ENCODE measurements at regions not wholly inside any gene's neighbourhood (a gene's known extent, or its start where the extent isn't known, plus 50 kb on each side); places are given as distances from the start of the nearest gene placed in this dataset.

DNA sequence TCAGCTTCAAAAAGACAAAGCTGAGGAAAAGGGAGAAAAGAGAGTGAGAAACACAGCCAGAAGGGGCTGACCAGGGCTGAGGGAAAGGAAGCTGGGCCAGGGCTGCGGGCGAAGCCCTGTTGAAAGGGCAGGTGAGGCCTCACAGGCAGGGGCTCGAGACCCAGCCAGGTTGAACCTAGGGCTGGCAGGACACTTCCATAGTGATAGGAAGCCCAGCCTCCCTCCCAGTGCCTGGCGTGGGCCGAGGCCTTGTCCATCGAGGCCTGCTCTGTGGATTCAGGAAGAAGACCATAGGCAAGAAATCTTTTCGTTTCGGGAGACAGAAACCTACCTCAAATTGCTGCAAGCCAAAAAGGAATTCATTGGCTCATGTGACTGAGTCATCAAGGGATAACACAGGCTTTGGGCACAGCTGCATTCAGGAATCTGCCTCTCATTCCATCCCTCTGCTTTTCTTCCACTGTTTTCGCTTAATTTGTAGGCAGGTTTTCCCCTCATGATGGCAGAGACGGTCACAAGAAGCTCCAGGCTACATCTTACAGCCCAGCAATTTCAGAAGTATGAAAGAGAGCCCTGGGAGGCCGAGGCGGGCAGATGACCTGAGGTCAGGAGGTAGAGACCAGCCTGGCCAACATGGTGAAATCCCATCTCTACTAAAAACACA, 311.1 kb upstream of the SULF2 start:
- TF ChIP-seq, protein P1, sequence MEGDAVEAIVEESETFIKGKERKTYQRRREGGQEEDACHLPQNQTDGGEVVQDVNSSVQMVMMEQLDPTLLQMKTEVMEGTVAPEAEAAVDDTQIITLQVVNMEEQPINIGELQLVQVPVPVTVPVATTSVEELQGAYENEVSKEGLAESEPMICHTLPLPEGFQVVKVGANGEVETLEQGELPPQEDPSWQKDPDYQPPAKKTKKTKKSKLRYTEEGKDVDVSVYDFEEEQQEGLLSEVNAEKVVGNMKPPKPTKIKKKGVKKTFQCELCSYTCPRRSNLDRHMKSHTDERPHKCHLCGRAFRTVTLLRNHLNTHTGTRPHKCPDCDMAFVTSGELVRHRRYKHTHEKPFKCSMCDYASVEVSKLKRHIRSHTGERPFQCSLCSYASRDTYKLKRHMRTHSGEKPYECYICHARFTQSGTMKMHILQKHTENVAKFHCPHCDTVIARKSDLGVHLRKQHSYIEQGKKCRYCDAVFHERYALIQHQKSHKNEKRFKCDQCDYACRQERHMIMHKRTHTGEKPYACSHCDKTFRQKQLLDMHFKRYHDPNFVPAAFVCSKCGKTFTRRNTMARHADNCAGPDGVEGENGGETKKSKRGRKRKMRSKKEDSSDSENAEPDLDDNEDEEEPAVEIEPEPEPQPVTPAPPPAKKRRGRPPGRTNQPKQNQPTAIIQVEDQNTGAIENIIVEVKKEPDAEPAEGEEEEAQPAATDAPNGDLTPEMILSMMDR (IDR thresholded peaks at IDR 0.05): no peak
- Histone ChIP-seq H3K4me1 (ENCODE audit: control insufficient read depth in 1 of 2, insufficient read depth in 2 of 2, low read length in 2 of 2) (no peaks in the 10 kb centered on the region), H4K20me1 (ENCODE audit: insufficient read depth, low read length) (no peaks in the 10 kb centered on the region), H3K27ac (ENCODE audit: low read depth in 1 of 2, low read length in 2 of 2) (no peak overlapping the region), H3K79me2 (ENCODE audit: insufficient read depth, low read length) (no peaks in the 10 kb centered on the region), H3K9ac (ENCODE audit: insufficient read depth, low read length, poor library complexity, severe bottlenecking) (no peak overlapping the region), H3K27me3 (ENCODE audit: control insufficient read depth in 2 of 2, insufficient read depth in 2 of 2, low read length in 2 of 2) (no peaks in the 10 kb centered on the region), H3K36me3 (replicated peaks in 1 of 2; ENCODE audit: control insufficient read depth in 1 of 2, insufficient read depth in 2 of 2, low read length in 2 of 2) (no peaks in the 10 kb centered on the region), H3K4me2 (replicated peaks; ENCODE audit: extremely low read depth, low read length, poor library complexity, severe bottlenecking) (no peak overlapping the region), H3K4me3 (replicated peaks in 1 of 3; ENCODE audit: low read depth in 2 of 3, low read length in 3 of 3) (no peak overlapping the region), H3K9me3 (replicated peaks in 1 of 2; ENCODE audit: control insufficient read depth in 1 of 2, insufficient read depth in 1 of 2, low read length in 2 of 2) (peaks cover 0 to 3% of the 10 kb centered on the region in 2 donors), H2AFZ (ENCODE audit: insufficient read depth, low read depth, low read length, poor library complexity, severe bottlenecking) (no peak overlapping the region)
- H3K4me1 Mint-ChIP-seq: no peaks in the 10 kb centered on the region
- H3K9me3 Mint-ChIP-seq: peaks cover 6 to 13% (median 10%) of the 10 kb centered on the region in 7 donors
- H3K27ac Mint-ChIP-seq: peak overlapping the region in 1 of 7 donors; percentile 13
- WGBS (ENCODE audit: insufficient coverage): 95% methylated on average over 9 of the region's 12 CpGs
- no peak overlapping the region for H3K4me3 Mint-ChIP-seq
- H3K36me3 Mint-ChIP-seq: no peaks in the 10 kb centered on the region
- peaks cover 7 to 19% (median 10%) of the 10 kb centered on the region in 3 donors for H3K27me3 Mint-ChIP-seq (ENCODE audit: low read depth in 3 of 3)
- DNase-seq: no peak
- intact Hi-C loops (cut with micrococcal nuclease): no loop called here

DNA sequence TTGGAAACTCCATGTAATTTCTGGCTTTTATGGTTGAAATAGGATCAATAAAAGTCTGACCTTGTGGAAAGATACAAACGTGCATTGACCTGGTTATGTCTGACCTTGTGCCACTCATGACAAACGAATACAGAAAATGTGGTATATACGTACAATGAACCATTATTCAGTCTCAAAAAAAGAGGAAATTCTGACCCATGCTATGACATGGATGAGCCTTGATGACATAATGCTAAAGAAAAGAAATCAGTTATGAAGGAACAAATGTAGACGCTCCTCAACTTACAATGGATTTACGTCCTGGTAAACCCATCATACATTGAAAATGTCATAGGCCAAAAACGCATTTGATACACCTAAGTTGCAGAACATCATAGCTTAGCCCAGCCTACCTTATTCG, 309.7 kb upstream of the SULF2 start:
- TF ChIP-seq, protein P1 (IDR thresholded peaks at IDR 0.05): no peak
- H3K27me3 Mint-ChIP-seq (ENCODE audit: low read depth in 3 of 3): peaks cover 5 to 21% (median 8%) of the 10 kb centered on the region in 3 donors
- 100% methylated on average over 1 of the region's 7 CpGs for WGBS (ENCODE audit: insufficient coverage)
- Histone ChIP-seq H3K4me3 (replicated peaks in 1 of 3; ENCODE audit: low read depth in 2 of 3, low read length in 3 of 3) (no peak overlapping the region), H3K9me3 (replicated peaks in 1 of 2; ENCODE audit: control insufficient read depth in 1 of 2, insufficient read depth in 1 of 2, low read length in 2 of 2) (peaks cover 0 to 3% of the 10 kb centered on the region in 2 donors), H3K36me3 (replicated peaks in 1 of 2; ENCODE audit: control insufficient read depth in 1 of 2, insufficient read depth in 2 of 2, low read length in 2 of 2) (no peaks in the 10 kb centered on the region), H3K4me2 (replicated peaks; ENCODE audit: extremely low read depth, low read length, poor library complexity, severe bottlenecking) (no peak overlapping the region), H3K27me3 (ENCODE audit: control insufficient read depth in 2 of 2, insufficient read depth in 2 of 2, low read length in 2 of 2) (no peaks in the 10 kb centered on the region), H3K9ac (ENCODE audit: insufficient read depth, low read length, poor library complexity, severe bottlenecking) (no peak overlapping the region), H2AFZ (ENCODE audit: insufficient read depth, low read depth, low read length, poor library complexity, severe bottlenecking) (no peak overlapping the region), H3K27ac (ENCODE audit: low read depth in 1 of 2, low read length in 2 of 2) (no peak overlapping the region), H4K20me1 (ENCODE audit: insufficient read depth, low read length) (no peaks in the 10 kb centered on the region), H3K4me1 (ENCODE audit: control insufficient read depth in 1 of 2, insufficient read depth in 2 of 2, low read length in 2 of 2) (no peaks in the 10 kb centered on the region), H3K79me2 (ENCODE audit: insufficient read depth, low read length) (no peaks in the 10 kb centered on the region)
- peaks cover 6 to 13% (median 10%) of the 10 kb centered on the region in 7 donors for H3K9me3 Mint-ChIP-seq
- H3K4me1 Mint-ChIP-seq: no peaks in the 10 kb centered on the region
- no peak overlapping the region for H3K27ac Mint-ChIP-seq
- H3K4me3 Mint-ChIP-seq: no peak overlapping the region
- intact Hi-C loops (cut with micrococcal nuclease): no loop called here
- no peaks in the 10 kb centered on the region for H3K36me3 Mint-ChIP-seq
- no peak for DNase-seq

Data from CD14-positive monocyte (primary cell).